Daoy (cell line): ENCODE measurements at regions not wholly inside any gene's neighbourhood (a gene's known extent, or its start where the extent isn't known, plus 50 kb on each side); places are given as distances from the start of the nearest gene placed in this dataset.

ENCODE experiments used
- DNase-seq: peaks from one replicate; pipeline ENCODE4 v3.0.0-alpha.2; 2015; ENCODE audit warnings: low read depth

DNA sequence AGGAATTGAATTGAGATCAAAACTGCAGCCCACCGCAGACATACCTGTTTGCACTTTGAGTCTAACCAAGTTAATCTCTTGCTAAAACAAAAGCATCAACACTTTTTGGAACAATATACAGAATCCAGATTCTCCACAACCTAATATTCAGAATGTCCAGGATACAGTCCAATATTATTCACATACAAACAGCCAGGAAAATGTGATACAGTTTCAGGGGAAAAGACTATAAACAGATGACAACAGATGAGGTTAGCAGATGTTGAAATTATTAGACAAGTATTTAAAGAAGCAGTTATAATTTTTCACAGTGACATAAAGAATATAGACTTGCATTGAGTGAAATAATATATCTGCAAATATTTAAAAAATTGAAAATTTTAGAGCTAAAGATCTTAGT lies 678.1 kb upstream of the CXADR start:
- no peak for DNase-seq

DNA sequence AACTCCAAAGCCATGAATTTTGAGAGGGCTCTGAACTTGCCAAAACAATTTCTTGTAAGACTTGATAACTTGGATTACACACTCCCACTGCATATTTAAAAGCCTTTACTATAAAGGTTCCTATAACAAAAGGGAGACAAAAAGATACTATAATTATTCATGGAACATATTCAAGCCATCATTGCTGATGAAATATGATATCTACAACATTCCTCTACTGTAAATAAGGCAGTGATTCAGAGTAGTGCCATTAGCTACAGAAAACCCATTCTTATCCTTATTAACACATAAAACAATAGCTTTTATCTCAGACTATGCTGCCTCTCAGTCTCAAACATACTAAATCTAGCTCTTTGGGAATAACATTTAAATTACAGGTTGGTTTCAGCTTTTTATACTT lies 675.5 kb upstream of the CXADR start:
- no peak for DNase-seq

DNA sequence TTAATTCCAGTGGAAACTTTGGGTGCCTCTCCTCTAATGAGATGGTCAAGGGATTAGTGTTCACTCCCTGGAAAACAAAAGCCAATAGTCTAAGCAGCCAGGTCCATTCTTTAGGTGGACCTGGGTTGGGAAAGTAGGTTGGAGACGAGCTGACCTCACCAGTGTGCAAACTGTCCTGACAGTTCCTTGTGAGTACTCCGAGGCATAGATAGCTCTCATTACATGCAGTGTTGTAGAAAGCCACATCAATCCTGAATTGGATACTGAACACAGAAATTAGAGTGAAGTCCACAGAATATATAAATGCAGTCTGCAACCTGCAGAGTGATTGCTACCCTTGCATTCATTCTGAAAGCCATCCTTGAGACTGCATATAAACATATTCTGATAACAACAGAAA lies 675.1 kb upstream of the CXADR start:
- DNase-seq: no peak

DNA sequence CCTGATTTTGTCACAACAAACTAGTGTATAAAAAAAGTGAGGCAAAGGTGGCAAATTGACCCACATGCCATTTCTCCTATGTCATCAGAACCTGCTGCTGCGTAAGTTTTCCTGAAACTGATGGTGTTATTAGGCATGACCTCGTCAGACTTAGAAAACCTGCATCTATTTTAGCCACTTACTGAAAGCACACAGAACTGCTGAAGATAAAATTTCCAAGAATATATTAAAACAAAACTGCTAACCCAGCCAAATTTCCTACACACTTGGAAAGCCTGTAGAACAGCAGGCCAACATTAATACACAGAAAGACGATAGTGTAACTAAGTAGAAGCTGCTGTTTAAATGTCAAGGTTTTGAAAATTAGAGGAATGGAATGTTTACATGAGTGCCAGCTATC lies 674.5 kb upstream of the CXADR start:
- no peak for DNase-seq

DNA sequence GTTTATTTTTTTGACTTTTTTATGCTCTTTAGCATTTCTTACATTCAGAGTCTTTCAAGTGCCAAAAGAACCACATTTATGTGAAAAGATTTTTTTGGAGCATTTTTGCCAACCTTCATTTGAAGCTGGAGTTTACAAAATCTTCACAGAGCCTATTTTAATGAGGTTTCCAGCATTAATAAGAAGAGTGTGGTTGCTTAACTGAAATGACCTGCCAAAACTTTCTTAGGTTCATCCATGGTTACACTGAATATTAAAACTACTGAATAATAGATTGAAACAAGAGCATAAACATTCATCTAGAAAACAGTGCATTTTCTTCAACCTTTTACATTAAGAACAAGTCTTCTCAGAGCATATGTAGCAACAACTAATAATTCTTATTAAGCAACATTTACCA lies 672.3 kb upstream of the CXADR start:
- no peak for DNase-seq

DNA sequence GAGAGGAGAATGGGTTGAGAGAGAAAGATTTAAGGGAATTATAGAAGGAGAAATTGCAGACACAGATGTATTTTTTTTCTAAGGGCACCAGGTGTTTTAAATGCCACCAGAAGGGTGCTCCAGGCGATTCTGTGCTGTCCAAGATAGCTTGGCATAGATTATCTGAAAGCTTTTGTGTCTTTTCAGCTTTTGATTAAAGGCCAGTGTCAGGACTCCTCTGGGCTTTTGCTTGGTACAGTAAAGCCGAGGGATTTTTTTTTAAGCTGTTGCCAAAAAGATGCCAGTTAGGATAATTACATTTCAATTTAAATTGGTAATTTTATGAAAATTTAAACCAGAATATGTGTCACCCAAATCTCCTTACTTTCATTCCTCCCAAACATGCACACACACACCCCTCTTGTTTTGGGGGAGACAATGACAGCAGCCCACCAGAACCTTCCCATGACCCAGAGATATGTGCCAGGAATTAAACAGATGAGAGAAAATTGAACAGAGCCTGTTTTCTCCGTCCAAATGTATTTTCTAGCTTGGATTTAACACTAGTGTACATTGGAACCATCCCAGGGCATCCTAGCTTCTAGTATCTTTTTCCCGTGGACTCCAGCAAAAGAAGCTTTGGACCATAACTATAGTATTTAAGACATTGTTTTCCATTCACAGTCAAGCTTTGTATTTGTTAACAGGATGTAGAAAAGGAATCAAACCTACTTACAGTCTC lies 670.7 kb upstream of the CXADR start:
- no peak for DNase-seq

DNA sequence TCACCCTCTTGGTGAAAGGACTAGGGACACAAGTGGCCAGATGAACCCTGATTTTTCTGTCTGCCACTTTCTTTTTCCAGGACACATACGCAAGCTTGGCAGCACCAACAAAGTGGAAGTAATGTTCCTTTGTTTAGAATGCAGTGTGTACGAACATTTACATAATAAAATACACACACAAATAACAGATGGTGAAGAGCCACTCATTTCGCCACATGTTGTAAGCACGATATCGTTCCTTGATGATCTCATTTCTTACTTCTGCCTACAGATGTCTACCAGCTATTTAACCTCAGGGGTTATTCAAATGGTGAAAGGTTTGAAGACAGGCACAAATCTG lies 670.2 kb upstream of the CXADR start:
- no peak for DNase-seq

DNA sequence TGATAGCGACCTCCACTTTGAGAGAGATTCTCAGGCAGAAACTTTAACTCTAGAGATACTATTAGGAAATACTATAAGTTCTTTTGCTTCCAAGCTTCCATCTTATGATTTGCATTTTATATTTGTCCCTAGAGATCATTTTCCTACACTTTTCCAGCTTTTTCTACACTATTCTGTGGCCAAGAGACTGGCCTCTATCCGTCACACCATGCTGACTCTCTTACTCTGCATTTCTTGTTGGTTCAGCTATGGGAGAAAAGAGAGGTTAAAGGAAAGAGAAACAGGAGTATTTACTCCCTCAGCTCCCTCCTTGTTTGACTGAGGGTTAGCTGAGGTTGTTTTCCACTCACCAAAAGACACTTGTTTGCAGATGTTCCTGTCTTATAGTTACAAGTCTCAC lies 665.6 kb upstream of the CXADR start:
- no peak for DNase-seq

DNA sequence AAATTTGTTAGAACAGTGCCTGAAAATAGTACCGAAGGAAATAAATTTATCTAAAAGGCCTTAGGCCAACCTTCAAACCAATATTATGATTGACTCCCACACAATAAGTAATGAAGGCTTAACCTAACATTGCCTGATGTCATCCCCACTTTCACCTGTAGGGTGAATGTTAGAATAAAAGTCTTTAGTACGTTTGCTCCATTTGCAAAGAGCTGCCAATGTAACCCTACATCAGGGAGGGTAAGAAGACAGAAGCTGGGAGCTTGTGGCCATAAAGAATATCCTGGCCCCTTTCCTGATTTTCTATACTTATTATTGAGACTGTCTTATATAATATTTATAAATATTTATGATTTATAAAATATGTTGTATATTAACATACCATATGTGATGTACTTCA lies 661.8 kb upstream of the CXADR start:
- no peak for DNase-seq

DNA sequence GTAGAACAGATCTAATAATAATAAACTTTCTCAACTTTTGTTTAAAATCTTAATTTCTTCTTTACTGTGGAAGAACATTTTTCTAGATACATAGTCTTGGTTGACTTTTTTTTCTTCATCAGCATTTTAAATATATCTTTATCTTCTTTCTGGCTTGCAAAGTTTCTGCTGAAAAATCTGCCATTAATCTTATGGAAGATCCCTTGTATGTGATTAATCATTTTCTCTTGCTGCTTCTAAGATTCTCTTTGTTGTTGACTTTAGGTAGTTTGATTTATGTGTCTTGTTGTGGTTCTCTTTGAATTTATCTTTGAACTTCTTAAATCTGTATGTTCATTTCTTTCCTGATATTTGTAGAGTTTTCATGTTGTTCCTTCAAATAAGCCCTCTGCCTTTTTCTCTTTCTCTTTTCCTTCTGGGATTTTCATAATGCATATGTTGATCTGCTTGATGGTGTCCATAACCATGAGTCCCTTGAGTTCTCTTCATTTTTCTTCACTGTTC lies 657.6 kb upstream of the CXADR start:
- DNase-seq: no peak

DNA sequence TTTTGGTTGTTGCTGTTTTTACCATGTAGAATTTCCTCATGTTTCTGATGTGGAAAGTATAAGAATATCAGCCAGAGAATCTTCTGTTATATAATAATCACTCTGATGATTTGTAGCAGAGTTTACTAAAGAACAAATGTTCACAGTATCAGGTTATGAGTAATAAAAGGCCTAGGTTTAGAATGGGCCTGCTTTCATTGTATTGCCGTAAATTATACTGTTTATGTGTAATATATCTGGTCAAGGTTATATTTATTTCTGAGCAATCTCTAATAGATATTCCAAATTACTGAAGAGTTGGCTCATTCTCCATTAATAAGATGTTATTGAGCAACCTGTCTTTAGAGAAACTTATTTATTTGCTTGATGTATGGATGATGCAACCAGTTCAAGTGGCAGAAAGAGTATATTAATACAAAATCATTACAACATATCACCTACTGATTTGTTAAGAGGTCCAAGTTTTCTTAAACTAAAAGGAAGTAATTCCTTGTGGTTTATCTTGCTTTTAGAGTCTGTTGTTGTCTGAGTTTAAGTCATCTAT lies 649.4 kb upstream of the CXADR start:
- no peak for DNase-seq

DNA sequence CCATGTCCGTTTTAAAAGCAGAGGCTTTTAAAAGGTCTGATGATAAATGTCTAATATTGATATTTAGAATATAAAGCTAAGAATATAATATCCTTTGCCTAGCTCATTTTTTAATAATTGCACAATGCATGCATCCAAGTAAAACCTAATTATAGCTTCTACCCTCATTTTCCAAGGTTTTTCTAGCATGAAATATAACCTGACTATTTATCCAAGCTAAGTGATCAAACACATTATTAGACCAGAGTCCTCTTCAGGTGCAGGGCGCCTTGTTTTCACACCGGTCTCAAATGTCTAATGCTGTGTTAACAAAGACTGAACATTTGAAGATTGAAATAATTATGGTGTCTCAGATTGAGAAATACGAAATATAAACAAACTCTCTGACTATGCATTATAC lies 648.9 kb upstream of the CXADR start:
- DNase-seq: no peak

DNA sequence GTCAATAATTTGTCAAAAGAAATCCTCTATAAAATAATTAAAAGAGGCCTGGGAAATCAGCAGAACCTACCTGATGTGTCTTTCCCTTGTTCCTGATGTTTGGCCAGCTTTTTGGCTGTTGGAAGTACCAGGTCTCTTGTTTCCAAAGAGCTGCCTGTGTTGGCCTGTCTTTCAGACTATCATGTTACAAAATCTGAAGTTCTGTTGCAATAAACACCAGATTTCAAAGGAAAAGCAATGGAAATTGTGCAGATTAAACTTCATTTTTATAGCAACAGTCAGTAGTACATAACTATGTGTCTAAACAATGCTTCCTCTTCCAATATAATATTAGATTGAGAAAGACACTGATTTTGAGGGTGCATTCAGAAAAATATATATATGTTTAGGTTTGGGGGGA lies 647.2 kb upstream of the CXADR start:
- no peak for DNase-seq

DNA sequence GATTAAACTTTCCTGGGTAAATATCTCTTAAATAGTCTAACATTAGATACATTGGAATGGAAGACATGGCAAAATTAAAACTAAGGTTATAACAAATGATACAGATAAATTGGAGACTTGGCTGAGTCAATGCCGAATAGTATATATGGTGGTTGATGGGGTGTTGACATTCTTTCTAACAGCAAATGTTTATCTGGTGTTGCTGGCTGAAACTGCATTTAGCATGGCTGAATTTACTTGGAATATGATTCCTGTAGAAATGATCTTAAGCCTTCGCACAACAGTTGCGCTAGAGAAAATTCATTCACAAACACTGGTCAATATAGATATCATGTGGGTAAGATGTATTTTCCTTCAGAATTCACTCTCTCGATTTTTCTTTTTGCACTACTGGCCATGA lies 646.0 kb upstream of the CXADR start:
- no peak for DNase-seq

DNA sequence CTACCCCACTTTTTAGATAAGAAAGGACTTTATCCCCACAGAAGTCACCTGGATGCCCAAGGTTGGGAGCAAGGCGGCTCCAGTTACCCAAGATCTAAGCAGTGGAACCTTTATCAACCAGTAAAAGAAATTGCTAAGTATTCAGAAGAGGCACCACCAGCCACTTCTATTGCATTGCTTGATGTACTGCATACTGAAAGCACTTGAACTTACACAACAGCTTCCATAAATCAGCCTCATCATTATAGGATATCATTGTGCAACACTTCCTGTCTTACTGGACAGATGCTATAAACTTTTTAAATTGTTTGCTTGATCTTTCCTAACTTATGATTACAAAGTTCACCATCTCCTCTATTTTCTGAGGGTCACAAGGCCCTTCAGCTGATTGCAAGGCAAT lies 642.7 kb upstream of the CXADR start:
- no peak for DNase-seq

DNA sequence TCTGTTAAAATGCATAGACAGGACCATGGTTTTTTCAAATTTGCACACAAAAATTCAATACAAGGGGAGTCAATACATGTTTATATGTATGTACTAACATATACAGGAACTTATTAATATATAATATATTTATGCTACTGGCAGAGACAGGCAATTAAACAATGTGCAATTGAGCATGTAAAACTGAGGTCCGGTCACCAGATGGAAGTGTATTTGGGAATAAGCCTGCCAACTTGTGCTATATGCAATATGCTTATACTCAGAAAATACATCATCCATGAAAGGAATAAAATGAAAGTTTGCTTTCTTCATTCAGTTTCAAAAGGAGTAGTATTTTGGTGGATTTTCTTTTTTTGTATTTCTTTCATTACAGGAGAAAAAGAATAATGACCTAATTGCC lies 640.2 kb upstream of the CXADR start:
- no peak for DNase-seq

DNA sequence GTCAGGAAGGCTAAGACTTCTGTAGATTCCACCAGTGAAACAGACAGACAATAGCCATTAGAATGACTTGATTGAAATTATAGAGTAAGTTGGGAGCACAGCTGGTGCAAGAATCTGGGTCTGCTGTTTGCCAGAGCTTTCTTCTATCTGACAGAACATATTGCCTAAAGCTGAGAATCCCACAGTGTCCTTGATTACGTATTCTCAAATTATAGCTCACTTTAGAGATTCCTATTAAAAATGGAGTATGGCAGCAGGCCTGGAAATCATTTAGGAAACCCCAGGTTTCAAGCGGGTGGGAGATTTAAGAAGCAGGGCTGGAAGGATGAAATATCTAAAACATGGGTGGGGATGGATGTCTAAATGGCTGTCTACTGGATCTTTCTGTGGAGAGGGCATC lies 639.7 kb upstream of the CXADR start:
- no peak for DNase-seq

DNA sequence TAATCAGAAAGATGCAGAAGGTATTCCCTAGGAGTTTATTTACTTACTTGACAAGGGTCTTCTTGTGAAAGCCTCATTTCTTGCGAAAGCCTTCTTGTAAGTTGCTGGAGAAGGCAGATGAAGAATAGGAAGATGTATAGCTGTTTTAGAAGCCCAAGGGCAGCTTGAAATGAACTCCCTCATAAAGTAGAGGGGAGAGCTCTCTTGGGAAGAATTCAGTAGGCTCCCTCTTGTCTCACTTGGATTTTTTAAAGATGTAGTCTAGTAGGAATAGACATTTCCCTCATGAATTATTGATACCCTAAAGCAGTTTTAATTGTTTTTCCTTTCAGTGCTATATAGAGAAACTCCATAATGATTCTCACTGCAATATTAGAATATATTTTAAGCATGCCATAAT lies 639.2 kb upstream of the CXADR start:
- DNase-seq: no peak

DNA sequence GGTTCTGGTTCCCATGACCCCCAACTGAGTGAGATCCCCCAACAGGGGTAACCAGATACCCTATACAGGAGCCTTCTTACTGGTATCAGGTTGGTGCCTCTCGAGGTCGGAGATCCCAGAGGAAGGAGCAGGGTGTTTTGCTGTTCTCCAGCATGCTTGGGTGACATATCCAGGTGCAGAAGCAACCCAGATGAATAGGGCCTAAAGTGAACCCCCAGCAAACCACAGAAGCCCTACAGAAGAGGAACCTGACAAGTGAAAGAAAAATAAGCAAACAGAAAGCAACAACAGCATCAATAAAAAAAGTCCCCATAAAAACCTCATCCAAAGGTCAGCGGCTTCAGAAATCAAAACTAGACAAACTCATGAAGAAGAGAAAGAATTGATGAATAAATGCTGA lies 633.4 kb upstream of the CXADR start:
- no peak for DNase-seq

DNA sequence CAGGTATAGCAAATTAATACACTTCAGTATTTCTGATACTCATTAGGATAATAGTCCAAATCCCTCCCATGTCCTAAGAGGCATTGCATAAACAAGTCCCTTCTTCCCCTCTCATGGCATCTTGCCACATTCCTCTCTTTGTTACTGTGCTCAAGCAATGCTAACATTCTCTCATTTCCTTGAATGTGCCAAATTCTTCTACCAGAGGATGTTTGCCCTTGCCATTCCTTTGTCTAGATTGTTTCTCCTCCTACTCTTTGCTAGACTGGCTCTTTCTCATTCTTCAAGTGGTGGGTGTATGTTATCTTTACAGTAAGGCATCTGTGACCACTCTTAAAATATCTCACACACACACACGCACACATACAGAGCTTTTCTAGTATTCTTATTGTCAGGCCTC lies 621.0 kb upstream of the CXADR start:
- DNase-seq: no peak

DNA sequence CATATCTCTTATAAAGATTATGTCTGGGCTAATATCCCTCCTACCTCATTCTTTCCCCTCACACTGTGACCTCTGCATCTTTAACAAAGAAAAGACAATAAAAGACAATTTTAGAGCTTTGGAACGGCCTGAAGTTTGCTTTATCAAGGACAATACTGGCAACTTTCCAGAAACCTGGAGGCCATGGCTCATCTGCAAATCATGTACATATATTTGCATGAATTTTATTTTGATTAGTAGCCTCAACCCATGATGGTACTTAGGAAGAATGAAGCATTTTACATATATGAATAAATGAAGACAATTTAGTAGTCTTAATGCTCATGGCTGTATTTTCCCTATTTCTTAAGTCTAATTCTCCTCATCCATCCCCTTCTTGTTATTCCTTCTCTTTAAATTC lies 612.2 kb upstream of the CXADR start:
- DNase-seq: no peak

DNA sequence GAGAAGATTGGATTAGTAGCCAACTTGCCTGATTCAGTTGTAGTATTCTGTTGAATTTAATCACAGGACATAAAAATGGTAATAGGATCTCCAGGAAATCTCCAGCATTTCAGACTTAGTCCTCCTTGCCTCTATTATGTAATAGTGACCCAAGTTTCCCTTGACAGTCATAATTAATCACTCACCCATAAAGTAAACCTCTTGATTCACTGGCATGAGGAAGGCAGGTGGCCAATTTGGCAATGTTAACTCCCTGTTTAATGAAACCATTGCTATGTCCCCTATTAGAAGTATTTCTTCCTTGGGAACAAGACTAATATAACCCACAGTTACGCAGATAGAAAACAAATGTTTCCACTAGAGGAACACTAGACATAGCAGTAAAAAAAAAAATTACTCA lies 604.8 kb upstream of the CXADR start:
- no peak for DNase-seq

DNA sequence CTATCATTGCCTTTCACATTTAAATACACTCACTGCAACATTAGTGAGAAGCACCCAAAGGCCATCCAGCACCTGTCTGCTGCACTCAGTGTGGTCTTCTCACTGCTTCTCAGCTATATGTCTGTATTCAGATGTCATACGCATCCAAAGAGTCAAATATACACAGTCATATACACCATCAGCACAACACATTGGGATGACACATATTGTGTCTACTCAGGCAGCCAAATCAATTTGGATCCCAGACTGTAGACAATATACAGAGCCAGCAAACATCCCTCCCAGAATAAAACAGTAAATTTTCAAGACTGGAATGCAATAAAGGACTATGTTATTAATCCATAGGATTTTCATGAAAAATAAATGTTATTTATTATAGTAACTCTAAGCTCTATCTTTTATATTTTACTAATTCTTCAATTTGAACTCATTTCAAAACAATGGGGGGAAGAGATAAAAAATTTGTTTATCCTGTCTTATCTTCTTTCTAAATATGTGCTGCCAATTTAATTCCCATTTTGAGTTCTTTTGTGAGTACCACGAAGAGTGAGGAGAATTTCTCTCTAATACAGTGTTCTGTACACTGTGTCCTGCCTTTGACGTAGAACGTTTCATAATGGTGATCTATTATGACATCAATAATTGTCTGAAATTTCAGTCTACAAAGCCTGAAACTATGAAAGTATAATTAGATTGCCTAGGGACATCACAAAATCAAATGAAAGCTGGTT lies 602.2 kb upstream of the CXADR start:
- no peak for DNase-seq
